HS-27A (cell line): ENCODE measurements at regions not wholly inside any gene's neighbourhood (a gene's known extent, or its start where the extent isn't known, plus 50 kb on each side); places are given as distances from the start of the nearest gene placed in this dataset.
"Not testable (repeated sequence)": the region's sequence is repeated elsewhere in the genome, so short reads cannot be mapped to it uniquely, and the experiment has no call there.

Source experiments
- DNase-seq: peaks from one replicate; pipeline ENCODE4 v3.0.0-alpha.2; 2012; ENCODE audit warnings: low read depth, missing footprints

GRCh38 chr10:29725133-29725720 is 90.5 kb upstream of the SVIL start:
- DNase-seq, result no peak

DNA sequence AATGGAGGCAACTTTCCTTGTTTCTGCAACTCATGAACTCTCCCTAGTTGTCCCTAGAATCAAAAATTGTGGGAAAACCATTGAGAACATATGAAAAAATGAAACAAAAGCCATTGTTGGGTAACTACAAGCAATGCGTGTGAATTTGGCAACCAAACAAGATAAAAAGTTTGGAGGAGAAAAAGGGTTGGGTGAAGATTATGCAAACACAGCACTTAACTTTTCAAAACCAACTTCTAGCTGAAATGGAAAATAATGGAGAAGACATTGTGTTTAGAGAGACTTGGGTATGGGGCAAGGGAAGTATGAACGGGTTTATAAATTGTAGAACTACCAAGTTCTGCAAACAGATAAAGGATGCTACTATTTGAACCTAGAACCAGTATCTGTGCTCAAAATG is 89.0 kb upstream of the SVIL start:
- no peak for DNase-seq

- no peak for DNase-seq
Observed at GRCh38 chr10:29722777-29723176, 88.0 kb upstream of the SVIL start.

- DNase-seq, result no peak
Observed at GRCh38 chr10:29720149-29720548, 85.4 kb upstream of the SVIL start.

DNA sequence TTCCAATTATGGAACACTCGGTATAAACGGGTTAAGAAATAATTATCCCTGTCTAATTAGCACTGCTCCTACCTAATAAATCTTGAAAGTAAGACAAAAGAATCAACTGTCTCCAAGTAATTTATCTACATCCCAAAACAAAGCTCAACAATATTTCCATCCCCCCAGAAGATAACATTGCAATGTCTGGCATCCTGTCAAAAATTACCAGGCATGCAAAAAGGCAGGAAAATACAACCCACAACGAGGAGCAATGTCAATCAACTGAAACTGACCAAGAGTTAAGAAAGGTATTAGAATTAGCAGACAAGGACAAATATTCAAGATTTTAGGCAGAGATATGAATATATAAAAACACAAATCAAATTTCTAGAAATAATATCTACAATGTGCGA is 84.5 kb upstream of the SVIL start:
- DNase-seq, result no peak

DNA sequence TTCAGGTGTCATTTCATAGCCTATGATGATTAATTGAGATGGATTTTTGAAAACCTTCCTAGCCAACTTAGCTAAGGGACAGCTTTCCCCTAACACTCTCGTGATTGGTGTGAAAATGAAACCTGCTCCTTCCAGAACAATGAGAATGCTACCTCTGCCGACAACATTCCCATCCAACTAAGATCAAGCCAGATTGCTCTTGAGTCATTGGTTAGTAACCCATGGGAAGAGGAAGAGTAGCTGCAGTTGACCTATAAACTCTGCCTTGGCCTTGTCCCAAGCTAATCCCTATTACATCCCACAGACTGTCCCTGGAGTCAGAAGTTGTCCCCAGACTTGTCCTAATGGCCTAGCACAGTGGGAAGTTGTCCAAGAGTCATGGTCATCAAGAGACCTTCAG is 80.5 kb upstream of the SVIL start:
- no peak for DNase-seq

DNA sequence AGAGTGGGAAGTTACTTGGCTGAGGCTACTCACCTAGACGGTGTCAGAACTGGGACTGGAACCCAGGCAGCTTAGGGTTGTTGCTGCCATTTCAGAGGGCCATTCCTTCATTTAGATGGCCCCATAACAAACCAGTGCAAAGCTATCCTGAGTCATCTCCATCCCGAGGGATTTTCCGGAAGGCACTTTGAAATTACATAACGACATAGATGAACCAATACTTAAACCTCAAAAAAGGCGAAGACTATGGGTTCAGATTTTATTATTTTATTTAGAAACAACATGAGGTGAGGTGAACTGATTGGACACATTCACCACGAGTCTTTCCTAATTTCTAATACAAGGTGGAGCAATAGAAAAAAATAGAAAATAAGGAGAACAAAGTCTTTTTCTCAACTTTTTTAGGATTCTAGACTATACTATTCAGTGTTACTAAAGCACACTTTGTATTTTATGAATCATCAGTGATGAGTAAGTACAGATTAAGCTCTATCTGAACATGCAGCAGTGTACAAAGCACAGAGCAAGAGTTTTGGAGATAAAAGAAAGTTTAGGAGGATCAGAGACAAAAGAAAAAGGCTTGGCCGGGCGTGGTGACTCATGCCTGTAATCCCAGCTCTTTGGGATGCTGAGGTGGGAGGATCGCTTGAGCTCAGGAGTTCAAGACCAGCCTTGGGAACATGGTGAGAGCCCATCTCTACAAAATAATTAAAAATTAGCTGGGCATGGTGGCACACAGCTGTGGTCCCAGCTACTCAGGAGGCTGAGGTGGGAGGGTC is 79.5 kb upstream of the SVIL start:
- no peak for DNase-seq

DNA sequence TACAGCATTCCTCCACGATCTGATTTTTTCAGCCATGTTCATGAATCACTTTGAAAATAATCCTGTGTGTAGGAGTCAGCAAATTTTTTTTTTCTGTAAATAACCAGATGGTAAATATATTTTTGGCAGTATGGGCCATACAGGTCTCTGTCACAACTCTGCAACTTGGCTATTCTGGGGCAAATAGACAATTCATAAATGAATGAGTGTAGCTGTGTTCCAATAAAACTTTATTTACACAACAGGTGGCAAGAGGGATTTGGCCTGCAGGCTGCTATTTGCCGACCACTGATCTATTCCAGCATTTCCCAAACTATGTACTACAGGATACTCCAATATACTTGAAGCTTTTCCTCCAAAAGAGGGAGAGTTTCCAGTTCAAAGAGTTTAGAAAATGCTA is 78.7 kb upstream of the SVIL start:
- no peak for DNase-seq

DNA sequence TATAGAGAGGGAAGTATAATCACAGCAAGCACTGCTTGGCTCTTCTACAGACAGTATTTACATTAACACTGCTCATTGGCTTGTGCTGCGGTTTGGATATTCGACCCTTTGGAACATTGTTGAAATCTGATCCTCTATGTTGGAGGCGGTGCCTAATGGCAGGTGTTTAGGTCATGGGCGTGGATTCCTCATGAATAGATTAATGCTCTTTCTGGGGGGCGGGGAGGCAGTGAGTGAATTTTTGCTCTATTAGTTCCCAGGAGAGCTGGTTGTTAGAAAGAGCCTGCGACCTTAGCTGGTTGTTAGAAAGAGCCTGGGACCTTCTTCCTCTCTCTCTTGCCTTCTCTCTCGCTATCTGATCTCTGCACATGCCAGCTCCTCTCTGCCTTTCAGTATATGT is 77.3 kb upstream of the SVIL start:
- DNase-seq, result no peak

DNA sequence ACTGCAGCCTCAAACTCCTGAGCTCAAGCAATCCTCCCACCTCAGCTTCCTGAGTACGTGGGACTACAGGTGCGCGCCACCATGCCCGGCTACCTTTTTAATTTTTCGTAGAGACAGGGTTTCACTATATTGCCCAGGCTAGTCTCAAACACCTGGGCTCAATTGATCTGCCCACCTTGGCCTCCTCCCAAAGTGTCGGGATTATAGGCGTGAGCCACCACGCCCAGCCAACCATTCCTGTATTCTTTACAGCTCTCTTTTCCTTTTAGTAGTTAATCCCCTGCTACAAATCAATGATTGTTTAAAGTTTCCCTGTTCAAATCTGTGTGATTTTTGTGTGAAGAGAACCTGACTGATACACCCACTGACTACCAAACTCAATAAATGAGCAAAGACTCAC is 75.4 kb upstream of the SVIL start:
- DNase-seq, result no peak

GRCh38 chr10:29709484-29710002 is 74.8 kb upstream of the SVIL start:
- DNase-seq, result no peak

GRCh38 chr10:29703271-29703670 is 68.5 kb upstream of the SVIL start:
- no peak for DNase-seq

GRCh38 chr10:29702273-29703164 is 67.7 kb upstream of the SVIL start:
- DNase-seq, result no peak

DNA sequence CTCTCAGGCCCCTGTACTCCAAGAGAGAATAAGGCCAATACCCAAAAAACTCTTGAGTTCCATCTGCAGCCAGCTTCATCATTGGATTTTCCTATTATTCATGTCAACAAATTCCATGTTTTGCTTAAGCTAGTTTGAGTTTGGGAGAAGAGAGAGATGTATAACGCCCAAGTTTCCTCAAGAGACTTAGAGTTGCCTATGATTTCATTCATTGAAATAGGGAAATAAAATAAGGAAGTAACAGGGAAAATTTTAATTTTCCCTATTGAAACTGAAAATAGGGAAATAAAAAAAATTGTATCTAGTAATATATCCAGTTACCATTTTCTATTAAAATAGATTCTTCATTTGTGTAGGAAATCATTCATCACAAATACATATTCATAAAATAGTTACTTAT is 66.5 kb upstream of the SVIL start:
- DNase-seq, result no peak

DNA sequence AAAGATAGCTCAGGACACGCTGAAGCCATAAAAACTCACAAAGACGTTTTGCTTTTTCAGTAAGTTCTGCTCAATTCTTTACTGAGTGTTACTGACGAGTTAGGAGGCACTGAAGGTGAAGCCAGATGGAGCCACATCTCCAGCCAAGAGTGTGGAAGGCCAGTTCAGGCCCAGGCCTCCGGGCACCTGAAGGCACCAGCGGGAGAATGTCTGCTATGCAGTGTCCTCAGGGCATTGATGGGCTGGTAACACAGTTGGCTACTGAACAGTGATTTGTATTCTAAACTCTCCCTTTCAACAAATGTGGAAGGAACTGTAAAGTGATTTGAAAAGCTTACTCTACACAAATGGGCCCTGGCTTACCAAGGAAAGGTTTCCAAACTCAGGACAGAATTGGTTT is 64.8 kb upstream of the SVIL start:
- DNase-seq, result no peak

GRCh38 chr10:29698773-29699490 is 64.2 kb upstream of the SVIL start:
- no peak for DNase-seq

- DNase-seq, result not testable (repeated sequence)
Observed at GRCh38 chr10:29696581-29696980, 61.8 kb upstream of the SVIL start.

DNA sequence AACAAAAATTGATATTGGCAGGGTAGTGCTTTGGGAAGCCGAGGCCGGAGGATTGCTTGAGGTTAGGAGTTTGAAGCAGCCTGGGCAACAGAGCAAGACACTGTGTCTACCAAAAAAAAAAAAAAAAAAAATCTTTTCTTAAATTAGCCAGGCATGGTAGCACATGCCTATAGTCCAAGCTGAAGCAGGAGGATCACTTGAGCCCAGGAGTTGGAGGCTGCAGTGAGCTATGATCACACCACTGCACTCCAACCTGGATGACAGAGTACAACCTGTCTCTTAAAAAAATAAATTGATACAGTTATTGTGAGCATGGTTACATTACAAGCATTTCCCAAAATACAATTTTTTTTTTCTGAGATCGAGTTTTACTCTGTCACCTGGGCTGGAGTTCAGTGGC is 59.4 kb upstream of the SVIL start:
- DNase-seq, result no peak

- DNase-seq, result no peak
Observed at GRCh38 chr10:29692121-29692539, 57.4 kb upstream of the SVIL start.

- DNase-seq, result no peak
Observed at GRCh38 chr10:29691564-29692072, 56.8 kb upstream of the SVIL start.

GRCh38 chr10:29689001-29689400 is 54.2 kb upstream of the SVIL start:
- no peak for DNase-seq

DNA sequence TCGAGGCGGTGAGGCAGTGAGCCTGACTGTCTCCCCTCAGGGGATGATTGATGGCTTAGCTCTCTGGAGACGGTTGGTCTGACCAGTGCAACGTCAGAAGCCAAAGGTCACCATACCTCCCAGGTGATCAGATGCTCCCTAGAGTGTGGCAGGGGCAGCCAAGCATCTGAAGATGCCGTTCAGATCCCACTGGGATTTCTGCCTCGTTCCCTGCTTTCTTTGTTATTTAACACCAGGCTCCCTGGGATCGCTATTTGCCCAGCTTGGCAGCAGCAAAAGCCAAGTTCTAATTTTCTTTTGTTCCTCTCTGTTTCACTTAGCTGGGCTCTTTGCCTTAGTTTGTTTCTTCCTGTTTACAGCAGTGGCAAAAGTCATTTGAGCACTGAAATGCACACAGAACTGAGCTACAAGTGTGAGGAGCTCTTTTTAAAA is 53.5 kb upstream of the SVIL start:
- DNase-seq, result no peak
